ENCODE measurements at regions not wholly inside any gene's neighbourhood (a gene's known extent, or its start where the extent isn't known, plus 50 kb on each side); places are given as distances from the start of the nearest gene placed in this dataset.

DNA sequence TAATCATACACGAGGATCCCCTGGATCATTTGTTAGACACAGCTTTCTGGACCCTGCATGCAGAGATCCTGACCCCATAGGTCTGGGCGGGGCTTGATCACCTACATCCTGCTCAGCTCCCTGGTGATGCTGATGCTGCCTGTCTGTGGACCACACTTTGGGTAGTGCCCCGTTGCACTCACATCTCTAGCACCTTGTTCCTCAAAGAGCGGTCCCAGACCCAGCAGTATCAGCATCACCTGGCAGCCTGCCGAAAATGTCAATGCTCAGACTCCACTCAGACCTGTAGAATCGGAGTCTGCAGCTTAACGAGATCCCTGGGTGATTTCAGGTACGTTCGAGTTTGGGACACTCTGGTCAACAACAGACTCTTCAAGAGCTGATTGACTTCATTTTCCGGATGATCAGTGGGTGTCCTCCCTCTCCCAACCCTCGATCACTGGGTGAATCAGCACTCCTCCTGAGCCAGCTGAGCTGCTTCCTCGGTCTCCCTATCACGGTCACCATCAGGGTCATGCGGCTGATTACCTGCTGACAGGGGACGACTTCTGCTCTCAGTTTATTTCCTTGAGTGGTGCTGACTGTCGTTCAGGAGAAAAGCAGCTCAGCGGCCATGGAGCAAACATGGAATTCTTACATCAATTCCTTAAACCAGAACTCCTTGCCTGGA, 150.6 kb upstream of the RAB12 start:
- H3K9me3 Mint-ChIP-seq: no peaks in the 10 kb centered on the region
- H3K4me1 Mint-ChIP-seq: no peaks in the 10 kb centered on the region
- ATAC-seq: no peak
- H3K4me3 Mint-ChIP-seq: no peak overlapping the region
- no peaks in the 10 kb centered on the region for H3K36me3 Mint-ChIP-seq
- H3K27ac Mint-ChIP-seq: no peak overlapping the region
- POLR2A ChIA-PET: no interaction called here
- no peak for DNase-seq
- no peaks in the 10 kb centered on the region for H3K27me3 Mint-ChIP-seq

GRCh38 chr18:8460748-8461147, 148.5 kb upstream of the RAB12 start:
- H3K4me1 Mint-ChIP-seq: no peaks in the 10 kb centered on the region
- DNase-seq (no peak), ATAC-seq (no peak)
- H3K27ac Mint-ChIP-seq: no peak overlapping the region
- no peak overlapping the region for H3K4me3 Mint-ChIP-seq
- H3K9me3 Mint-ChIP-seq: peaks cover 0 to 3% (median 0%) of the 10 kb centered on the region in 9 donors
- H3K36me3 Mint-ChIP-seq: no peaks in the 10 kb centered on the region
- H3K27me3 Mint-ChIP-seq: no peaks in the 10 kb centered on the region
- POLR2A ChIA-PET: no interaction called here

- no peaks in the 10 kb centered on the region for H3K27me3 Mint-ChIP-seq
- H3K36me3 Mint-ChIP-seq: no peaks in the 10 kb centered on the region
- no peaks in the 10 kb centered on the region for H3K4me1 Mint-ChIP-seq
- ATAC-seq (no peak), DNase-seq (no peak)
- POLR2A ChIA-PET: no interaction called here
- H3K4me3 Mint-ChIP-seq: no peak overlapping the region
- no peak overlapping the region for H3K27ac Mint-ChIP-seq
- peaks cover 0 to 9% (median 0%) of the 10 kb centered on the region in 9 donors for H3K9me3 Mint-ChIP-seq
These were observed 147.7 kb upstream of the RAB12 start for GRCh38 chr18:8461544-8461943.

DNA sequence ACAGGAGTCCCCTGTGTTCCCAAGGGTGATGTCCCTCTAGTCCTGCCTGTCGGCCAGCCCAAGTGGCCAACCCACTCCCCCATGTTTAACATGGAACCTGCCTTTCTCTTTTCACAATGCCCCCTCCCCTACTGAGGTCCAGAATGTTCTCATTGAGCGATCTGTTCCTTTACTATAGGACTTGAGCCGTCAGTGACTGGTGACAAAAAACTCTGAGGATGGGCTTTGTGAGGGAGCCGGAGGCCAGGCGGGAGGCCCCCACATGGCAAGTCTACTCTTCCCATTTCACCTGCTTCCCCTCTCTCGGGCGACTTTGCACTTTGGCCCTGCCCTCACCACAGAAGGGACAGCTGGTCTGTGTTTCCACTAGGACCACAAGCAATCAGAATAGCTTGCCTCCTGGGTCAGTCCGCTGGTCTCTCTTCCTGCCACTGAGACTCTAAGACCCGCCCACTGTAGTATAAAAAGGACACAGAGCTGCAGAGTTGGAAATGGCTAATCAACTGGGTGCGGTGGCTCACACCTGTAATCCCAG, 146.5 kb upstream of the RAB12 start:
- Mint-ChIP-seq H3K9me3 (peaks cover 0 to 9% (median 0%) of the 10 kb centered on the region in 9 donors), H3K36me3 (no peaks in the 10 kb centered on the region), H3K27me3 (no peaks in the 10 kb centered on the region), H3K4me3 (no peak overlapping the region), H3K4me1 (no peaks in the 10 kb centered on the region), H3K27ac (no peak overlapping the region)
- POLR2A ChIA-PET: no interaction called here
- no peak for ATAC-seq
- no peak for DNase-seq

DNA sequence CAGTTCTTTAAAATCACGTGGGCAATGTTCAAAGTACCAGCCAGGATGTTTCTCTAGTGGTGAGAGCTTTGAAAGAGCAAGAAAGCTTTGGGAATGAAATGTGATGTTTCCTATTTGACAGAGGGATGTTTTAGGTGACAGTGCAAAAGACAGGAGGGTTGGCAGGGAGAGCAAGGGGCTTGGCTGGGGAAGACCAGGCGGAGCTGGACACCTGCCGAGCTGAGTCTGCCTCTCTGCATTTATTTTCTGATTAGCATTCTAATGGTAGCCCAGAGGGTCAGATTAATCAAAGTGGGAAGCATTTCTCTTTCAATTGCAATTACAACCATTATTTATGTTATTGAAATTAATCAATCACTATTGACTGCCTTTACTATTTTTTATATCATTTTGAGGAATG, 145.4 kb upstream of the RAB12 start:
- POLR2A ChIA-PET: no interaction called here
- H3K4me1 Mint-ChIP-seq: peaks cover 0 to 1% (median 0%) of the 10 kb centered on the region in 4 donors
- H3K9me3 Mint-ChIP-seq: peaks cover 0 to 9% (median 0%) of the 10 kb centered on the region in 9 donors
- no peak for ATAC-seq
- H3K4me3 Mint-ChIP-seq: no peak overlapping the region
- peaks cover 0 to 7% (median 0%) of the 10 kb centered on the region in 5 donors for H3K27me3 Mint-ChIP-seq
- H3K36me3 Mint-ChIP-seq: no peaks in the 10 kb centered on the region
- no peak for DNase-seq
- H3K27ac Mint-ChIP-seq: no peak overlapping the region

- H3K36me3 Mint-ChIP-seq: no peaks in the 10 kb centered on the region
- H3K27me3 Mint-ChIP-seq: peaks cover 0 to 7% (median 2%) of the 10 kb centered on the region in 5 donors
- POLR2A ChIA-PET: no interaction called here
- DNase-seq: no peak
- ATAC-seq: no peak
- no peak overlapping the region for H3K4me3 Mint-ChIP-seq
- H3K4me1 Mint-ChIP-seq: peaks cover 0 to 1% (median 0%) of the 10 kb centered on the region in 4 donors
- peaks cover 0 to 9% (median 0%) of the 10 kb centered on the region in 9 donors for H3K9me3 Mint-ChIP-seq
- peak overlapping the region in 1 of 10 donors; percentile 34 for H3K27ac Mint-ChIP-seq
These were observed 141.0 kb upstream of the RAB12 start for GRCh38 chr18:8468191-8468590.

GRCh38 chr18:8468921-8469335, 140.3 kb upstream of the RAB12 start:
- H3K4me1 Mint-ChIP-seq: peaks cover 0 to 1% (median 0%) of the 10 kb centered on the region in 4 donors

GRCh38 chr18:8469544-8470130, 139.6 kb upstream of the RAB12 start:
- peaks cover 0 to 1% (median 0%) of the 10 kb centered on the region in 4 donors for H3K4me1 Mint-ChIP-seq

More at GRCh38 chr18:8468921-8469335, 140.3 kb upstream of the RAB12 start:
- H3K27me3 Mint-ChIP-seq: peaks cover 0 to 7% (median 2%) of the 10 kb centered on the region in 5 donors
- ATAC-seq: no peak
- H3K27ac Mint-ChIP-seq: no peak overlapping the region
- no peaks in the 10 kb centered on the region for H3K36me3 Mint-ChIP-seq
- no peak overlapping the region for H3K4me3 Mint-ChIP-seq
- H3K9me3 Mint-ChIP-seq: peaks cover 0 to 9% (median 0%) of the 10 kb centered on the region in 9 donors
- POLR2A ChIA-PET: no interaction called here
- DNase-seq: no peak

GRCh38 chr18:8471372-8471771, 137.9 kb upstream of the RAB12 start:
- H3K36me3 Mint-ChIP-seq: no peaks in the 10 kb centered on the region
- peaks cover 0 to 3% (median 0%) of the 10 kb centered on the region in 9 donors for H3K9me3 Mint-ChIP-seq
- H3K27ac Mint-ChIP-seq: no peak overlapping the region
- peaks cover 0 to 1% (median 0%) of the 10 kb centered on the region in 4 donors for H3K4me1 Mint-ChIP-seq
- no peak for DNase-seq
- POLR2A ChIA-PET: no interaction called here
- no peak for ATAC-seq
- H3K27me3 Mint-ChIP-seq: peaks cover 2 to 23% (median 9%) of the 10 kb centered on the region in 5 donors
- no peak overlapping the region for H3K4me3 Mint-ChIP-seq

More at GRCh38 chr18:8469544-8470130, 139.6 kb upstream of the RAB12 start:
- Mint-ChIP-seq H3K36me3 (no peaks in the 10 kb centered on the region), H3K4me3 (no peak overlapping the region), H3K27me3 (peaks cover 0 to 7% (median 2%) of the 10 kb centered on the region in 5 donors), H3K27ac (no peak overlapping the region), H3K9me3 (peaks cover 0 to 9% (median 0%) of the 10 kb centered on the region in 9 donors)
- POLR2A ChIA-PET: no interaction called here
- ATAC-seq: no peak
- DNase-seq: no peak

GRCh38 chr18:8474661-8475060, 134.6 kb upstream of the RAB12 start:
- H3K4me1 Mint-ChIP-seq: no peaks in the 10 kb centered on the region
- DNase-seq: no peak
- H3K36me3 Mint-ChIP-seq: no peaks in the 10 kb centered on the region
- peaks cover 0 to 7% (median 0%) of the 10 kb centered on the region in 9 donors for H3K9me3 Mint-ChIP-seq
- no peak overlapping the region for H3K27ac Mint-ChIP-seq
- no peak for ATAC-seq
- peaks cover 7 to 29% (median 13%) of the 10 kb centered on the region in 5 donors for H3K27me3 Mint-ChIP-seq
- POLR2A ChIA-PET: no interaction called here
- H3K4me3 Mint-ChIP-seq: no peak overlapping the region

GRCh38 chr18:8477615-8478014, 131.6 kb upstream of the RAB12 start:
- Mint-ChIP-seq H3K27me3 (peaks cover 5 to 29% (median 12%) of the 10 kb centered on the region in 5 donors), H3K4me1 (no peaks in the 10 kb centered on the region), H3K4me3 (no peak overlapping the region), H3K36me3 (no peaks in the 10 kb centered on the region), H3K27ac (no peak overlapping the region), H3K9me3 (peaks cover 0 to 7% (median 0%) of the 10 kb centered on the region in 9 donors)
- ATAC-seq (no peak), DNase-seq (no peak)
- POLR2A ChIA-PET: no interaction called here

GRCh38 chr18:8478166-8478967, 130.9 kb upstream of the RAB12 start:
- no peaks in the 10 kb centered on the region for H3K36me3 Mint-ChIP-seq
- no peak overlapping the region for H3K27ac Mint-ChIP-seq
- H3K27me3 Mint-ChIP-seq: peaks cover 5 to 29% (median 12%) of the 10 kb centered on the region in 5 donors
- DNase-seq: peak in 9 of 10 donors; percentile 7 to 69 (median 36)
- H3K4me1 Mint-ChIP-seq: no peaks in the 10 kb centered on the region
- peak in 1 of 2 donors; percentile 27 for ATAC-seq
- peaks cover 0 to 7% (median 0%) of the 10 kb centered on the region in 9 donors for H3K9me3 Mint-ChIP-seq
- POLR2A ChIA-PET: no interaction called here
- H3K4me3 Mint-ChIP-seq: no peak overlapping the region

DNA sequence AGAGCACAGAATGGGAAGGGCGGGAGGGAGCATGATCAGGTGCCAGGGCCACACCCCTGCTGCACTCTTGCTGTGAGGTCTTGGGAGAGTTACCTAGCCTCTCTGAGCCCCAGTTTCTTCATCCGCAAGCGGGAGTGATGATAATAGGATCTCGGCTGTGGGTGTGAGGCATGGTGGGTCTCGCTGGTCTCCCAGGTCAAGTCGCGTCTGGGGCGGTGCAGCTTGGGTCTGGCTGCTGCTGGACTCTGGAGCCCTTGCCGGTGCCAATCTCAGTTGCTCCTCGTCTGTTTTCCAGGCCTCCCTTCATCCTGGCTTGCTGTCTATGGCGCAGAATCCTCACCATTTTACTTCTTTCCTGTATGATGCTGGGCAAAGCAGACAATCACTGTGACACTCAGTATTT, 130.3 kb upstream of the RAB12 start:
- Mint-ChIP-seq H3K27me3 (peaks cover 5 to 32% (median 12%) of the 10 kb centered on the region in 5 donors), H3K36me3 (no peaks in the 10 kb centered on the region), H3K27ac (no peak overlapping the region), H3K9me3 (peaks cover 0 to 7% (median 0%) of the 10 kb centered on the region in 9 donors), H3K4me1 (no peaks in the 10 kb centered on the region), H3K4me3 (no peak overlapping the region)
- DNase-seq: no peak
- POLR2A ChIA-PET: no interaction called here
- no peak for ATAC-seq
